GM21367 (cell line): ENCODE measurements at regions not wholly inside any gene's neighbourhood (a gene's known extent, or its start where the extent isn't known, plus 50 kb on each side); places are given as distances from the start of the nearest gene placed in this dataset.

Experiments
- ATAC-seq: cut with Tn5 transposase; IDR thresholded peaks from one replicate; pipeline ENCODE4 v1.9.1; 2021; ENCODE audit not compliant: unreplicated experiment

GRCh38 chr7:91812388-91812787, 68.1 kb downstream of the MTERF1 start:
- ATAC-seq: no peak

- ATAC-seq: peak; percentile 73
Observed at GRCh38 chr7:91814189-91814588, 66.3 kb downstream of the MTERF1 start.
